ENCODE measurements at regions not wholly inside any gene's neighbourhood (a gene's known extent, or its start where the extent isn't known, plus 50 kb on each side); places are given as distances from the start of the nearest gene placed in this dataset.

DNA sequence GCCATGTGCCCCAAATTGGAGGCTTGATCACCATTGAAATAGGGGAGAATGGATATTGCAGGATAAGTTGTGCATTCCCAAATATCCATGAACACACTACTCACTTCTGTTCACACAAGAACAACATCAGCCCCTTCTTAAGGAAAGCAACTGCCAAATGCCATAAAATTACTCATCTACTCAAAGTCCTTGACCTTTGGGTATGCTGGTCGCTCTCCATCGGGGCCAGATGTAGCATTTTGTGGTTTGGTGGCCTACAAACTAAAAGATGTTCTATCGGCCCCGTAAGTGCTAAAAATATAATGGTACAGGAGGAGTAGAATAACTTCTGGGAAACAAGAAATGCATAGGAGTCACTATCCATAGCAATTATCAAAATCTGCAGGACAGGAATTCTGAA lies 362.6 kb downstream of the AEBP2 start:
- Histone ChIP-seq H3K27ac (no peak overlapping the region), H3K27me3 (no peaks in the 10 kb centered on the region), H3K4me1 (no peaks in the 10 kb centered on the region), H3K9ac (ENCODE audit: low read depth in 2 of 2, low read length in 2 of 2) (no peak overlapping the region), H3K36me3 (no peaks in the 10 kb centered on the region), H3K4me3 (no peak overlapping the region), H3K9me3 (no peaks in the 10 kb centered on the region)
- TF ChIP-seq, protein P1, sequence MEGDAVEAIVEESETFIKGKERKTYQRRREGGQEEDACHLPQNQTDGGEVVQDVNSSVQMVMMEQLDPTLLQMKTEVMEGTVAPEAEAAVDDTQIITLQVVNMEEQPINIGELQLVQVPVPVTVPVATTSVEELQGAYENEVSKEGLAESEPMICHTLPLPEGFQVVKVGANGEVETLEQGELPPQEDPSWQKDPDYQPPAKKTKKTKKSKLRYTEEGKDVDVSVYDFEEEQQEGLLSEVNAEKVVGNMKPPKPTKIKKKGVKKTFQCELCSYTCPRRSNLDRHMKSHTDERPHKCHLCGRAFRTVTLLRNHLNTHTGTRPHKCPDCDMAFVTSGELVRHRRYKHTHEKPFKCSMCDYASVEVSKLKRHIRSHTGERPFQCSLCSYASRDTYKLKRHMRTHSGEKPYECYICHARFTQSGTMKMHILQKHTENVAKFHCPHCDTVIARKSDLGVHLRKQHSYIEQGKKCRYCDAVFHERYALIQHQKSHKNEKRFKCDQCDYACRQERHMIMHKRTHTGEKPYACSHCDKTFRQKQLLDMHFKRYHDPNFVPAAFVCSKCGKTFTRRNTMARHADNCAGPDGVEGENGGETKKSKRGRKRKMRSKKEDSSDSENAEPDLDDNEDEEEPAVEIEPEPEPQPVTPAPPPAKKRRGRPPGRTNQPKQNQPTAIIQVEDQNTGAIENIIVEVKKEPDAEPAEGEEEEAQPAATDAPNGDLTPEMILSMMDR (IDR thresholded peaks at IDR 0.05): no peak
- intact Hi-C loops (cut with DNase I): no loop called here
- DNase-seq: no peak

DNA sequence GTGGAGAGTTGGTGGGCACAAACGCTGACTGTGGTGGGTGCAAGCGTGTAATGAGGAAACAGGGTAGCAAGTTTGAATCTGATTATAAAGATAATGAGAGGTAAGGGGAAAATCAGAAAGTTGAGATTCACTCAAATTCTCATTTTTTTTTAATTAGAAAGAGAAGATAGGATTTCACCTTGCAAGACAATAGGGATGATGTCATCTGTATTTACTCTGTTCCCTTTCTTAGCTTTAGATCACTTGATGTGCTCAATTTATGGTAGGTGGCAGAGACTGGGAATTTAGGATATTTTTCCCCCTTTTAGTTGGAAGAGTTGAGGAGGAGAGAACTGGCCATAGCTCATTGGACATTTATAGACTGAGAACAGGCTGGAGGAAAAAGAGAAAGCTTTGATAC lies 363.6 kb downstream of the AEBP2 start:
- TF ChIP-seq, protein P1 (IDR thresholded peaks at IDR 0.05): no peak
- no peak overlapping the region for H3K9ac ChIP-seq (ENCODE audit: low read depth in 2 of 2, low read length in 2 of 2)
- intact Hi-C loops (cut with DNase I): no loop called here
- H3K27me3 ChIP-seq: no peaks in the 10 kb centered on the region
- DNase-seq: no peak
- H3K27ac ChIP-seq: no peak overlapping the region
- no peaks in the 10 kb centered on the region for H3K9me3 ChIP-seq
- no peaks in the 10 kb centered on the region for H3K36me3 ChIP-seq
- no peak overlapping the region for H3K4me3 ChIP-seq
- no peaks in the 10 kb centered on the region for H3K4me1 ChIP-seq

DNA sequence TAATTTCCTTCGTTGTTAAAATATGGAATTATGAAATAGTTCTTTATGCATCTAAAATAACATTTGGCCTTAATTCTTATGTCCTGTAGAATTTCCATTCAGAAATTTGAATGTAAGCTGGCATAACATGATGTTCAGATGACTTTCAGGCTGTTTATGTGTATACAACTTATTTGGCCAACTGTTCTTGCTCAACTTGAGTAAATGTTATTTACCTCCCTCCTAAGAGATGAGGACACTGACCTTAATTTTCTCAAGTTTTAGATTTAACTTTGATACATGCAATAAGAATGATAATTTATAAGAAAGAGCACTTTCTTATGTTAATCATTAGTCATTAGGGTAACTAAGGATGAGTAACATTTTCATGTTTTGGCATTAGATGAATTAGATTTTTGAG lies 365.4 kb downstream of the AEBP2 start:
- intact Hi-C loops (cut with DNase I): no loop called here
- Histone ChIP-seq H3K36me3 (no peaks in the 10 kb centered on the region), H3K9me3 (no peaks in the 10 kb centered on the region), H3K4me3 (no peak overlapping the region), H3K27me3 (no peaks in the 10 kb centered on the region), H3K27ac (no peak overlapping the region), H3K4me1 (no peaks in the 10 kb centered on the region), H3K9ac (ENCODE audit: low read depth in 2 of 2, low read length in 2 of 2) (no peak overlapping the region)
- TF ChIP-seq, protein P1 (IDR thresholded peaks at IDR 0.05): no peak
- DNase-seq: no peak

DNA sequence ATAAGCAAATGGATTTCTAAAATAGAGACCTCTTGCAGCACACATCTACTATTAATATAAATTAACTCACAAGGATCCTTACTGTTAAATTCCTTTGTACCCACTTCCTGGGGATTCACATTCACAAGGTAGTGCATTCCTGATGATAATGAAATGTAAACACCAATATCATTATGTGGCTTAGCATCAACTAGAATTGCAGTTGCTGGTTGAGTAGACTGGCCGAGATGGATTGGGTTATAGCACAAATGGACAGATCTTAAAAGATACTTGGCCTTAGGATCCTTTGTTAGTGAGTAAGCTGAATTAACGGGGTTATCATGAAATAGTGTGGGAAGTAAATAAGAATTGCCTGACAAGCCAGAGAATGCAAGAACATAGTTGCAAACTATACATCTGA lies 369.1 kb downstream of the AEBP2 start:
- DNase-seq: no peak
- no peaks in the 10 kb centered on the region for H3K36me3 ChIP-seq
- H3K9ac ChIP-seq (ENCODE audit: low read depth in 2 of 2, low read length in 2 of 2): no peak overlapping the region
- no peaks in the 10 kb centered on the region for H3K27me3 ChIP-seq
- no peaks in the 10 kb centered on the region for H3K4me1 ChIP-seq
- intact Hi-C loops (cut with DNase I): no loop called here
- TF ChIP-seq, protein P1 (IDR thresholded peaks at IDR 0.05): no peak
- no peak overlapping the region for H3K4me3 ChIP-seq
- H3K27ac ChIP-seq: no peak overlapping the region
- no peaks in the 10 kb centered on the region for H3K9me3 ChIP-seq

DNA sequence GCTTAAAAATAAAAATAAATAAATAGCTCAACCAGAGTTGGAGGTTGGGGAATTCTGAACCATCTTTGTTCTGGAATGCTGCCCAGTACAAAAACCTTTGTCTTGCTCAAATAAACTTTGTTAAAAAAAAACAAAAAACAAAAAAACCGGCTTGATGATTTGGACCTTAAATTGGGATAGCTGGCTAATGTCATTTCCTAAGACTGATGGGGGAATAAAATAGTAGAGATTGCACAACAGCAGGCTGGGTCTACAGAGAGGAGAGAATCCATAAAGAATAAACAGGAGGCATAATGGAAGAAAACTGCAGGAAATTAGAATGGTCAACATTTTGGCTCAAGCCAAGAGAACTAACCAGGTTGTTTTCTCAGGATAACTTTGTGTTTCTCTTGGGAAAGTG lies 370.9 kb downstream of the AEBP2 start:
- intact Hi-C loops (cut with DNase I): no loop called here
- Histone ChIP-seq H3K36me3 (no peaks in the 10 kb centered on the region), H3K27me3 (no peaks in the 10 kb centered on the region), H3K4me3 (no peak overlapping the region), H3K9me3 (no peaks in the 10 kb centered on the region), H3K4me1 (no peaks in the 10 kb centered on the region), H3K27ac (no peak overlapping the region), H3K9ac (ENCODE audit: low read depth in 2 of 2, low read length in 2 of 2) (no peak overlapping the region)
- DNase-seq: no peak
- TF ChIP-seq, protein P1 (IDR thresholded peaks at IDR 0.05): no peak

DNA sequence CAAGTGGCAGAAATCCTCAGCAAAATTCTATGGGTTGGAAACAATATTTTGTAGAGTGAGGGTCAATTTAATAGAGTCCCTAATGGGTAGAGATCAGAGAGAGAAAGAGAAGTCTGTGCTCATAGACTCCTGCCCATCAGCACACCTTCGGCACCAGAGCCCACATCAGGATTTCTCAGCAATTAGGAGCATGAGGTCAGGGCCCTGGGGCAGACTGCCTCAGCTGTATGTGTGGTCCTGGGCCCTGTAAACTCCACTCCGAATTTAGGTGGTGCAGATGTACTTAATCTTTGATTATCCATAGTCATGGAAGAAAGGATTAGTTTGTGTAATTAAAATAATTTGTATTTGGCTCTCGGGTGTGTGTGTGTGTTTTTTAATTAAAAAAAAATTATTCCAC lies 372.6 kb downstream of the AEBP2 start:
- Histone ChIP-seq H3K27me3 (no peaks in the 10 kb centered on the region), H3K4me3 (no peak overlapping the region), H3K9ac (ENCODE audit: low read depth in 2 of 2, low read length in 2 of 2) (no peak overlapping the region), H3K27ac (no peak overlapping the region), H3K36me3 (no peaks in the 10 kb centered on the region), H3K4me1 (no peaks in the 10 kb centered on the region), H3K9me3 (no peaks in the 10 kb centered on the region)
- intact Hi-C loops (cut with DNase I): no loop called here
- DNase-seq: no peak
- TF ChIP-seq, protein P1 (IDR thresholded peaks at IDR 0.05): no peak

All from colonic mucosa (tissue), 4 donors.